ENCODE measurements at regions not wholly inside any gene's neighbourhood (a gene's known extent, or its start where the extent isn't known, plus 50 kb on each side); places are given as distances from the start of the nearest gene placed in this dataset.

DNA sequence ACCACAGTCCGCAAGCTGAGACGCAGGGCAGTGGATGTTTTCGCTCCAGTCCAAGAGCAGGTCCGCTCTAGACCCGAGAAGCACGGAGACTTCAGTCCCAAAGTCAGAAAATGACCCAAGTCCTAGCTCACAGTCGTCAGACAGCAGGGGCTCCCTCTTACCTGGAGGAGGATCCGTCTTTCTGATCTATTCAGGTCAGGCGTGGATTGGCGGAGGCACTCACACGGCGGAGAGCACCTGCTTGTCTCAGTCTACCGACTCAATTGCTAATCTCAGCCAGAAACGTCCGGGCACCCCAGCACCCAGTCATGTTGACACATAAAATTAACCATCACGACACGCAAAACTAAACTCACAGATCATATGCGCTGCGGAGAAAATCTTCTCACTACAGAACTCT is 285.3 kb upstream of the CDH4 start:
- DNase-seq: no peak
- no peak overlapping the region for H3K4me3 Mint-ChIP-seq
- ChIA-PET POLR2A (no interaction called here), CTCF (no interaction called here)
- H3K27ac Mint-ChIP-seq: no peak overlapping the region
- peaks cover 6% of the 10 kb centered on the region for H3K9me3 Mint-ChIP-seq
- H3K4me1 Mint-ChIP-seq: no peaks in the 10 kb centered on the region
- H3K27me3 Mint-ChIP-seq: no peaks in the 10 kb centered on the region
- ATAC-seq (ENCODE audit: low read depth): no peak
- intact Hi-C loops (cut with micrococcal nuclease): no loop called here
- no peaks in the 10 kb centered on the region for H3K36me3 Mint-ChIP-seq (ENCODE audit: low read depth)
- TF ChIP-seq, protein P1, sequence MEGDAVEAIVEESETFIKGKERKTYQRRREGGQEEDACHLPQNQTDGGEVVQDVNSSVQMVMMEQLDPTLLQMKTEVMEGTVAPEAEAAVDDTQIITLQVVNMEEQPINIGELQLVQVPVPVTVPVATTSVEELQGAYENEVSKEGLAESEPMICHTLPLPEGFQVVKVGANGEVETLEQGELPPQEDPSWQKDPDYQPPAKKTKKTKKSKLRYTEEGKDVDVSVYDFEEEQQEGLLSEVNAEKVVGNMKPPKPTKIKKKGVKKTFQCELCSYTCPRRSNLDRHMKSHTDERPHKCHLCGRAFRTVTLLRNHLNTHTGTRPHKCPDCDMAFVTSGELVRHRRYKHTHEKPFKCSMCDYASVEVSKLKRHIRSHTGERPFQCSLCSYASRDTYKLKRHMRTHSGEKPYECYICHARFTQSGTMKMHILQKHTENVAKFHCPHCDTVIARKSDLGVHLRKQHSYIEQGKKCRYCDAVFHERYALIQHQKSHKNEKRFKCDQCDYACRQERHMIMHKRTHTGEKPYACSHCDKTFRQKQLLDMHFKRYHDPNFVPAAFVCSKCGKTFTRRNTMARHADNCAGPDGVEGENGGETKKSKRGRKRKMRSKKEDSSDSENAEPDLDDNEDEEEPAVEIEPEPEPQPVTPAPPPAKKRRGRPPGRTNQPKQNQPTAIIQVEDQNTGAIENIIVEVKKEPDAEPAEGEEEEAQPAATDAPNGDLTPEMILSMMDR (IDR thresholded peaks at IDR 0.05): no peak

DNA sequence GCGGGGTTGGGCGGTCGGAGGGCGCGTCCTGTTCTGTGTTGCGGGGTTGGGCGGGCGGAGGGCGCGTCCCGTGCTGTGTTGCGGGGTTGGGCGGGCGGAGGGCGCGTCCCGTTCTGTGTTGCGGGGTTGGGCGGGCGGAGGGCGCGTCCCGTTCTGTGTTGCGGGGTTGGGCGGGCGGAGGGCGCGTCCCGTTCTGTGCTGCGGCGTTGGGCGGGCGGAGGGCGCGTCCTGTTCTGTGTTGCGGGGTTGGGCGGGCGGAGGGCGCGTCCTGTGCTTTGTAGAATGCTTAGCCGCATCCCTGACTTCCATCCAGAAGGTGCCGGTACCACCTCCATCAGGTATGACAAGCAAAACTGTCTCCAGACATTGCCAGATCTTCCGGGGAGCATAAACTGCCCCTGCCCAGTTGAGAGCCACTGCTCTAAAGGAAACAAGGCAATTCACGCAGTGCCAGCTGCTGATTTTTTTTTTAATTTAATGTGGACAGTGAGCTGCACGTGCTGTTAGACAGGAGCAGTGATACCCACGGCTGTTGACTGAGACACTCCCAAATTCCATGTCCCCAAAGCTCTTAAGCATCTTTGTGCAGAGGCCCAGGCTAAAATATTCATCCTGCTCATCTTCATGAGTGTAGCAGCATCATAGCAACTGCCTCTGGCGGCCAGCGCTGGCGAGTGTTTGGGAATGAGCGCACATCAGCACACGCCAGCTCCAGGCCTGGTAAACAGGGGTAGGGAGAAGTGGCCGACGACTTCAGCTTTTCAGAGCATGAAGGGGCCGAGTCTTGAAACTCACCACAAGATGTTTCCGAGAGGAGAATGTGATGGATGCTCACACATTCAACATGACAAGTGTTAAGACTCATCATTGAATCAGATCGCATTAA is 284.4 kb upstream of the CDH4 start:
- Mint-ChIP-seq H3K9me3 (peaks cover 6% of the 10 kb centered on the region), H3K36me3 (ENCODE audit: low read depth) (no peaks in the 10 kb centered on the region), H3K27ac (no peak overlapping the region), H3K27me3 (no peaks in the 10 kb centered on the region), H3K4me3 (no peak overlapping the region), H3K4me1 (no peaks in the 10 kb centered on the region)
- DNase-seq (no peak), ATAC-seq (ENCODE audit: low read depth) (no peak)
- TF ChIP-seq, protein P1 (IDR thresholded peaks at IDR 0.05): no peak
- ChIA-PET CTCF (no interaction called here), POLR2A (no interaction called here)
- intact Hi-C loops (cut with micrococcal nuclease): no loop called here

DNA sequence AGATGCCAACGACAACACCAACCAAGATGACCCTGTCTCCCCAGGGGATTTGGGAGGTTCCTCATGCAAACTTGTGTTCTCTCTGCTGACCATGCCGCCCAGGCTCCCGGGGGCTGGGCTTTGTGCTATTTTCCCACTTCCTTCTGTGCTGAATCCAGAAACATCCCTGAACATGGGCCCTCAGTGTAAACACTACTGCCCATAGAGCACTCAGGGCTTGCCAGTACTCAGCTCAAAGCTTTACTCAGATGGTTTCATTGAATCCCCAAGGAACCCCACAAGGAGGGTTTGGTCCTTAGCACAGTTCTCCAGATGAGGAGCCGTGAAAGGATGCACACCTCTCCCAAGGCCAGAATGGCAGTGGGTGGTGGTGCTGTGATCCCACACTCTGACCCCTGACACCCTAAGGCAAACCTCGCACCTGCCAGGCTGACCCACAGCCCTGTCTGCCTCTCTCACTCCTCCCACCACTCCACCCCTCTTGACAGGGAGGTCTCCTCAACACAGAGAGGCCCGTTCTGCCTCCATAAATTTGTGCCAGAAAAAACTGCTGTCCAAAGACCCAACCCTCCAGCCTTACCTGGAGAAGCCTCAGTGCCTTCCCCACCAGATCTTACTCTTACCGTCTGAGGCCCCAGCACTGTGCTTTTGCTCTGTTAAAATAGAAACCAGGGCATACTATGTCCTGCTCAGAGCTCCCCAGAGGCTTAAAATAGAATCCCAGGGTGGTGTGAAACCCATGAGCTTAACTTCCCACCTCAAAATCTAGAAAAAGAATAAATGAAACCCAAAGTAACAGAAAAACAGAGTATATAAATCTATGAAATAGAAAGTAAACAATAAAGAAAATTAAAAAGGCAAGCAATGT is 283.0 kb upstream of the CDH4 start:
- intact Hi-C loops (cut with micrococcal nuclease): no loop called here
- ATAC-seq (ENCODE audit: low read depth) (no peak), DNase-seq (no peak)
- Mint-ChIP-seq H3K4me3 (no peak overlapping the region), H3K27ac (no peak overlapping the region), H3K27me3 (no peaks in the 10 kb centered on the region), H3K4me1 (no peaks in the 10 kb centered on the region), H3K9me3 (peaks cover 6% of the 10 kb centered on the region), H3K36me3 (ENCODE audit: low read depth) (no peaks in the 10 kb centered on the region)
- POLR2A ChIA-PET: no interaction called here
- CTCF ChIA-PET: no interaction called here
- TF ChIP-seq, protein P1 (IDR thresholded peaks at IDR 0.05): no peak

DNA sequence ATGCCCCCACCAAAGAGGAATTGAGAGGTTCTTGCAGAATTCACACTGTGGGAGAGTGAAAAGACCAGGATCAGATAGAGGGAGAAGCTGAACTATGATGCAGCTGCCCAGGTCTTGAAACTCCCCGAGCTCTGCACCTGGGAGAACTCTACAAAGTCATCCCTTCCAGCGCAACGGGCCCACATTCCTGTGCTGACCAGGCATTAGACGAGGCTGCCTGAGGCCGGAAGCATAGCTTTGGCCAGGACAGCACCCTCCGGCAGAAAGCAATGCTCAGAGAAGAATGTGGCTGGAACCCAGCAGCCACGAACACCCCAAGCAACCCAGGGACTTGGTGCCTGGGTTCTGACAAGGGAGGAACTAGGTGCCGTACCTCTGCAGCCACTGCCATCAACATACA is 281.5 kb upstream of the CDH4 start:
- TF ChIP-seq, protein P1 (IDR thresholded peaks at IDR 0.05): no peak
- intact Hi-C loops (cut with micrococcal nuclease): no loop called here
- H3K36me3 Mint-ChIP-seq (ENCODE audit: low read depth): no peaks in the 10 kb centered on the region
- POLR2A ChIA-PET: no interaction called here
- peaks cover 6% of the 10 kb centered on the region for H3K9me3 Mint-ChIP-seq
- no peak overlapping the region for H3K27ac Mint-ChIP-seq
- ATAC-seq (ENCODE audit: low read depth) (no peak), DNase-seq (no peak)
- no peaks in the 10 kb centered on the region for H3K27me3 Mint-ChIP-seq
- no peaks in the 10 kb centered on the region for H3K4me1 Mint-ChIP-seq
- CTCF ChIA-PET: no interaction called here
- no peak overlapping the region for H3K4me3 Mint-ChIP-seq

DNA sequence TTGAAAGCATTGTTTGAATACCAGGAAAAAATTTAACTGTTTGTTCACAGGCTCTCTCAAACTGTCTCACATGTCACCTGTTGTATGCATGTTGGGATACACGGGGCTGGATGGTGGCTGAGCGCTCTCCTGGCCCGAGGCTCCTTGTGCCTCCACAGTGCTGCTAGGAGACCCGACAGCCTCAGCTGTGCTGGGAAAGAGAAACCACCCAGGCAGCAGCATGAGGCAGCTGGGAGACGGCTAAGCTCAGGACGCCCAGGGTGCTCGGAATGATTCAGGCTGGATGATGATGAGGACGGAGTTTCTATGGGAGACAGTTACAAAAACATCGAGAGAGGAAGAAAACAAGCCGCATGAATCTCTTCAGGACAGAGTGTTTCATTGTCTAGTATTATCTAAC is 278.0 kb upstream of the CDH4 start:
- intact Hi-C loops (cut with micrococcal nuclease): no loop called here
- ChIA-PET CTCF (no interaction called here), POLR2A (no interaction called here)
- Mint-ChIP-seq H3K36me3 (ENCODE audit: low read depth) (no peaks in the 10 kb centered on the region), H3K4me1 (no peaks in the 10 kb centered on the region), H3K4me3 (no peak overlapping the region), H3K9me3 (peaks cover under 1% of the 10 kb centered on the region), H3K27ac (no peak overlapping the region), H3K27me3 (no peaks in the 10 kb centered on the region)
- no peak for DNase-seq
- ATAC-seq (ENCODE audit: low read depth): no peak
- TF ChIP-seq, protein P1 (IDR thresholded peaks at IDR 0.05): no peak

Measured in activated B cell treated with CpG ODN at 0.5 μM for 24 hours (primary cell).